ENCODE measurements at regions not wholly inside any gene's neighbourhood (a gene's known extent, or its start where the extent isn't known, plus 50 kb on each side); places are given as distances from the start of the nearest gene placed in this dataset.

GRCh38 chr18:51789871-51790270 is 550.1 kb upstream of the DCC start:
- DNase-seq (ENCODE audit: extremely low read depth, low read depth), result no peak

GRCh38 chr18:51801514-51801913 is 538.5 kb upstream of the DCC start:
- no peak for DNase-seq (ENCODE audit: extremely low read depth, low read depth)

GRCh38 chr18:51802569-51803428 is 537.2 kb upstream of the DCC start:
- no peak for DNase-seq (ENCODE audit: extremely low read depth, low read depth)

GRCh38 chr18:51807336-51807735 is 532.7 kb upstream of the DCC start:
- DNase-seq (ENCODE audit: extremely low read depth, low read depth), result no peak

DNA sequence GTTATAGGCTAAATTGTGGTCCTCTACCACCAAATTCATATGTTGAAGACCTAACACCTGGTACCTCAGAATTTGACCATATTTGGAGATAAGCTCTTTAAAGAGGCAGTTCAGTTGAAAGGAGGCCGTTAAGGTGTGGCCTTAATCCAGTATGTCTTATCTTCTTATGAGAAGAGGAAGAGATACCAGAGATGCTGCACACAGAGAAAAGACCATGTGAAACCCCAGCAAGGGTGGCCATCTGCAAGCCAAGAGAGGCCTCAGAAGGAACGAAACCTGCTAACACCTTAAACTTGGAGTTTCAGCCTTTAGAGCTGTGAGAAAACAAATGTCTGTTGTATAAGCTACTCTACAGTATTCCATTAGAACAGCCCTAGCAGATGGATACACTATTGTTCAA is 528.1 kb upstream of the DCC start:
- no peak for DNase-seq (ENCODE audit: extremely low read depth, low read depth)

- DNase-seq (ENCODE audit: extremely low read depth, low read depth), result no peak
Observed at GRCh38 chr18:51813740-51814139, 526.3 kb upstream of the DCC start.

DNA sequence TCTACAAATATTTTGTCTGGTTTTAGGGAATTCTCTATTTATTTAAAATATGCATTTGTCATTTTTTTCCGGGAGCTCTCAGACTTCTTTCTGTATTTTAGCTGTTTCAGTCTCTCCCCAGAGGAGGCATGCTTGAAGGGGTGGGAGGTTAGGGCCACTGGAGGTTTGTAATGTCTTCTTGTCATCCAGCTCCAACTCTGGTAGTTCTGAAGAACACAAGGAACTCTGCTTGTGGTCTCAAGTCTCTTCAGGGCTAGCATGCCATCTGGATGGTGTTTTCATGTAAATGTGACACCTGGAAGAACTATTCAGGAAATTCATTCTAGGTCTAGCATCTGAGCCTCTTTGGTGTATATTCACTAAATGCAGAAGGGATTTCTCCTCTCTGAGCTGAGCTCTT is 518.4 kb upstream of the DCC start:
- DNase-seq (ENCODE audit: extremely low read depth, low read depth), result no peak

- no peak for DNase-seq (ENCODE audit: extremely low read depth, low read depth)
Observed at GRCh38 chr18:51824746-51825145, 515.3 kb upstream of the DCC start.

GRCh38 chr18:51833850-51834249 is 506.1 kb upstream of the DCC start:
- DNase-seq (ENCODE audit: extremely low read depth, low read depth), result no peak

DNA sequence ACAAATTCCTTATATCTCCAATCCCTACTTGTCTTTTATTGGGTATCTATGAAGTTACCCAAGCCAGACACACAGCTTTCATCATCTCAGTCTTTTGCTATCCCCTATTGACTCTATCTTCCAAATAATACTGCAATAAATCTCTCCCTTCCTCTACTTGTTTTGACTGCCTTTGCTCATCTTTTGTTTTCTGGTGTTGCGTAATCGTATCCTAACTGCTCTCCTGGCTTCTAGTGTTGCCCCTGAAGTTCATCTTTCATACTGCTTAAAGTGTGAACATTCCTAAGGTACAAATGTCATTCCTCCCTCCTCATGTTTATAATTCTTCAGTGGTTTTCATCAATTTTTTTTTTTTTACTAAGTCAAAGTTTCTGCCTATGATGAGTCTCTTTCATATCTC is 491.3 kb upstream of the DCC start:
- DNase-seq (ENCODE audit: extremely low read depth, low read depth), result no peak

DNA sequence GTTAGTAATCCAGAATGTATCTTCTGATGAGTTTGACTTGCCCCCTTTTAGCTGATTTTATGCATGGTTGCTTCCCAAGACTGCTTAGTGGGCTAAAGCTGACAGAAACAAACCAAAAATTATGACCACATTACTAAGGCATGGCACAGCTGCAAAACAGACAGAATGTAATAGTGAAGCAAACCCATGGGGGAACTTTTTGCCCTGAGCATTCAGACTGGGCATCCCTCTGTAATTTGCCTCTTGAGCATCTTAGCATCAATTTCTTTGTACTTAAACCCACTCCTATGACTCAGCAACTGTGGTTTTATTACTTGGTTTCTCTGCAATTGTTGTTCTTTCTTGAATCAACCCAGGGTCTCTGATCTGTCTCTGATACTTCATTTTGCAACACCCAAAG is 487.3 kb upstream of the DCC start:
- no peak for DNase-seq (ENCODE audit: extremely low read depth, low read depth)

GRCh38 chr18:51857989-51858388 is 482.0 kb upstream of the DCC start:
- no peak for DNase-seq (ENCODE audit: extremely low read depth, low read depth)

DNA sequence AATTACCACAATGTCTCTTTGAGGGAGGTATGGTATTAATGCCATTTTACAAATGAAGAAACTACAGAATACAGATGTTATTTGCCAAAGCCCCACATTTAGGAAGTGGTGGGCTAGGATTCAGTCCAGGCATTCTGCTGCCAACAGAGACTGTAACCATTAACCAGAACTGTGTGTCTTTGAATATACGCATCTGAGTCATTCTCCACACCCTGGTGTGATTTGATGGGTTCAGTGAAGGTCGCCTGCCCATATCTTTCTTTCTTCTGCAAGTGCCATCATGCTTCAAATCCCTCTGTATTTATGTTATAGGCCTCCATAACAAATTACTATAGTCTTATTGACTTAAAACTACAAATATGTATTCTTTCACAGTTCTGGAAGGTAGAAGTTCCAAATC is 479.0 kb upstream of the DCC start:
- no peak for DNase-seq (ENCODE audit: extremely low read depth, low read depth)

GRCh38 chr18:51862051-51862715 is 477.8 kb upstream of the DCC start:
- no peak for DNase-seq (ENCODE audit: extremely low read depth, low read depth)

DNA sequence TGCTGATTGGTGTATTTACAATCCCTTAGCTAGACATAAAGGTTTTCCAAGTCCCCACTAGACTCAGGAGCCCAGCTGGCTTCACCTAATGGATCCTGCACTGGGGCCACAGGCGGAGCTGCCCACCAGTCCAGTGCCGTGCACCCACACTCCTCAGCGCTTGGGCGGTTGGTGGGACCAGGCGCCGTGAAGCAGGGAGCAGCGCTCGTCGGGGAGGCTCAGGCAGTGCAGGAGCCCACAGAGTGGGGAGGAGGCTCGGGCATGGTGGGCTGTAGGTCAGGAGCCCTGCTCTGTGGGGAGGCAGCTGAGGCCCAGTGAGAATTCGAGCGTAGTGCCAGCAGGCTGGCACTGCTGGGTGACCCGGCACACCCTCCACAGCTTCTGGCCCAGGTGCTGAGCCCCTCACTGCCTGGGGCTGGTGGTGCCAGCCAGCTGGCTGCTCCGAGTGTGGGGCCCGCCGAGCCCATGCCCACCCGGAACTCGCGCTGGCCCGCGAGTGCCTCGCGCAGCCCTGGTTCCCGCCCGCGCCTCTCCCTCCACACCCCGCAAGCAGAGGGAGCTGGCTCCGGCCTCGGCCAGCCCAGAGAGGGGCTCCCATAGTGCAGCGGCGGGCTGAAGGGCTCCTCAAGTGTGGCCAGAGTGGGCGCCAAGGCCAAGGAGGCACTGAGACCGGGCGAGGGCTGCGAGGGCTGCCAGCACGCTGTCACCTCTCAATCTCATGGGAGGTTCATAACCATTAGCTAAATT is 475.6 kb upstream of the DCC start:
- DNase-seq (ENCODE audit: extremely low read depth, low read depth), result no peak

DNA sequence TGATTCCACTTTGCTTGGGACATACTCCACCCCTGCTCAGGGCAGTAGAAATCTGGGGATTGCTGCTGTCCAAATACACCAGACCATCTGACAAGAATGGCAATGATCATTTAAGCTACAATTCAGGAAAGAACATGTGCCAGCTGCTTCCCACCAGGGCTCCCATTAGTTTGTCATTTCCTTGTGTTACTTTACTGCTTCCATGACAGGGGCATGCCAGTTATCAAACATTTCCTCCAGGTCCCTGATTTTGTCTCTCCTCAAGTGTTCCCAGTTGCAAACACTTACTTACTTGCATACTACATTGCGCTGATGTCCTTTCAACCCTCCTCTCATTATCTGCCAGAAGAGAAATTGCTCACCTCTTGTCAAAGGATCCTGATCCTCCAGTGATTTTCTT is 474.5 kb upstream of the DCC start:
- no peak for DNase-seq (ENCODE audit: extremely low read depth, low read depth)

GRCh38 chr18:51867767-51868166 is 472.2 kb upstream of the DCC start:
- DNase-seq (ENCODE audit: extremely low read depth, low read depth), result no peak

- DNase-seq (ENCODE audit: extremely low read depth, low read depth), result no peak
Observed at GRCh38 chr18:51878724-51879123, 461.3 kb upstream of the DCC start.

DNA sequence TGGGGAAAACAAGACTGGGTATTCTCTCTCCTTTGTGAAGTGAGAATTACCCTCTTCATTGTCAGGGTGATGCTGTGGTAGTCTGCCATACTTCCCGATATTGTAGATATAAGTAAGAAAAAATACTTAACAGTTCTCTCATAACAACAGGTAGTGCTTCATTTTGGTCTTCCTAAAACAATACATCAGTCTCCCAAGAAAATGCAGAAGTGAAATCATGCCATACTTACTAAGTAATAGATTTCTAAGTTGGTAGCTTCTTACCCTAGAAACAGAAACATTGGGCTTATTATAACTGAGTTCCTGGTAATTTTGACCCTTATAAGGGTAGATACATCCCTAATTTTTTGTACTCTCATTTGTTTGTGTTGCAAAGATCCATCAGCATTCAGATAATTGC is 460.7 kb upstream of the DCC start:
- DNase-seq (ENCODE audit: extremely low read depth, low read depth), result no peak

DNA sequence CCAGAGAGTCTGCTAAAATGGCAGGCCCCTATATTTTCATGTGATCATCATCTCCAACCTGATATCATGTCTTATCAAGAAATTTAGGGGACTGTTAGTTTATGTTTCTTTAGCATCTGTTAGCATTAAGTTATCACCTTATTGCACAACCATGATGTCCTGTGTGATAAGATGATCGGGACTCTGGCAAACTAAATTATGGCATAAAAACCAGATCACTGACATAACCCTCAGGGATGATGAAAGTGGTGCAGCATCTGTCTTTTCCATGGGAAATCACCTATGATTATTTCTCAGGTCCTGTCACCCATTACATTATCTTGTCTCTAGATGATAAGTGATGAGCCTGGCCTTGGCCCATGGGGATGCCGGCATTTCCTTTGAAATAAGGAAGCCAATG is 458.6 kb upstream of the DCC start:
- no peak for DNase-seq (ENCODE audit: extremely low read depth, low read depth)

GRCh38 chr18:51884039-51884438 is 456.0 kb upstream of the DCC start:
- no peak for DNase-seq (ENCODE audit: extremely low read depth, low read depth)

- DNase-seq (ENCODE audit: extremely low read depth, low read depth), result peak; percentile 18
Observed at GRCh38 chr18:51890762-51891161, 449.2 kb upstream of the DCC start.

Data from NCI-H460 (cell line).